ENCODE measurements at regions not wholly inside any gene's neighbourhood (a gene's known extent, or its start where the extent isn't known, plus 50 kb on each side); places are given as distances from the start of the nearest gene placed in this dataset.

- no peaks in the 10 kb centered on the region for H3K79me2 ChIP-seq (ENCODE audit: insufficient read depth, low read length)
- ChIA-PET RAD21 (ENCODE audit: low non-redundant PET in 1 of 2, low total read pairs in 2 of 2, uncharacterized antibody in 2 of 2, unreplicated experiment in 2 of 2) (no interaction called here), CTCF (no interaction called here), POLR2A (no interaction called here)
- H3K9me2 ChIP-seq (ENCODE audit: insufficient read depth): no peaks in the 10 kb centered on the region
- ATAC-seq: no peak
- H3K27ac ChIP-seq (ENCODE audit: low read depth, low read length): no peak overlapping the region
- no peaks in the 10 kb centered on the region for H3K4me1 ChIP-seq (ENCODE audit: control insufficient read depth in 1 of 2, insufficient read depth in 2 of 2, low read length in 2 of 2)
- no peak for DNase-seq (ENCODE audit: low read depth, low spot score)
- BruUV-seq (replicated peaks): no TSS peak
- H3K9ac ChIP-seq (ENCODE audit: low read length): no peak overlapping the region
- H3K4me3 ChIP-seq (replicated peaks in 1 of 2; ENCODE audit: low read depth in 1 of 2, low read length in 2 of 2): no peak overlapping the region
- no peaks in the 10 kb centered on the region for H3K36me3 ChIP-seq (ENCODE audit: control insufficient read depth in 1 of 2, insufficient read depth in 2 of 2, low read length in 2 of 2)
- H3K9me3 ChIP-seq (ENCODE audit: control insufficient read depth in 1 of 2, insufficient read depth in 1 of 2, low read depth in 1 of 2, low read length in 2 of 2): peaks cover 13 to 21% of the 10 kb centered on the region in 2 experiments; a peak in 2 of 4 replicates
- intact Hi-C loops (cut with micrococcal nuclease): no loop called here
- no peaks in the 10 kb centered on the region for H4K20me1 ChIP-seq (ENCODE audit: insufficient read depth)
- no peak overlapping the region for H2AFZ ChIP-seq (ENCODE audit: low read depth, low read length, poor library complexity, severe bottlenecking)
- TF ChIP-seq ZFX (IDR thresholded peaks at IDR 0.05) (no peak), MAX (IDR thresholded peaks at IDR 0.05) (no peak), CBX3 (IDR thresholded peaks at IDR 0.05; ENCODE audit: low read depth) (no peak), ZBTB33 (IDR thresholded peaks at IDR 0.05; ENCODE audit: extremely low read depth, insufficient replicate concordance, low read length) (no peak), EGR1 (IDR thresholded peaks at IDR 0.05; ENCODE audit: low read depth) (no peak), SRF (IDR thresholded peaks at IDR 0.05; ENCODE audit: low read depth) (no peak), EZH2phosphoT487 (IDR thresholded peaks at IDR 0.05; ENCODE audit: borderline replicate concordance) (no peak), RAD21 (IDR thresholded peaks at IDR 0.05; ENCODE audit: low read depth) (no peak), ZNF274 (IDR thresholded peaks at IDR 0.05; ENCODE audit: low read depth, low read length) (no peak), FOSL1 (IDR thresholded peaks at IDR 0.05; ENCODE audit: low read depth) (no peak), YY1 (IDR thresholded peaks at IDR 0.05; ENCODE audit: extremely low read depth, insufficient replicate concordance, low read depth, low read length) (no peak)
- no peak overlapping the region for H3K4me2 ChIP-seq (ENCODE audit: low read length)
- H3K27me3 ChIP-seq (ENCODE audit: insufficient read depth, low read length): no peaks in the 10 kb centered on the region
These were observed 578.1 kb upstream of the FZD8 start for GRCh38 chr10:36220151-36220550.
